ENCODE measurements at regions not wholly inside any gene's neighbourhood (a gene's known extent, or its start where the extent isn't known, plus 50 kb on each side); places are given as distances from the start of the nearest gene placed in this dataset.
A peak's percentile ranks its signal among the peaks of the same experiment; 100 is the strongest.

DNA sequence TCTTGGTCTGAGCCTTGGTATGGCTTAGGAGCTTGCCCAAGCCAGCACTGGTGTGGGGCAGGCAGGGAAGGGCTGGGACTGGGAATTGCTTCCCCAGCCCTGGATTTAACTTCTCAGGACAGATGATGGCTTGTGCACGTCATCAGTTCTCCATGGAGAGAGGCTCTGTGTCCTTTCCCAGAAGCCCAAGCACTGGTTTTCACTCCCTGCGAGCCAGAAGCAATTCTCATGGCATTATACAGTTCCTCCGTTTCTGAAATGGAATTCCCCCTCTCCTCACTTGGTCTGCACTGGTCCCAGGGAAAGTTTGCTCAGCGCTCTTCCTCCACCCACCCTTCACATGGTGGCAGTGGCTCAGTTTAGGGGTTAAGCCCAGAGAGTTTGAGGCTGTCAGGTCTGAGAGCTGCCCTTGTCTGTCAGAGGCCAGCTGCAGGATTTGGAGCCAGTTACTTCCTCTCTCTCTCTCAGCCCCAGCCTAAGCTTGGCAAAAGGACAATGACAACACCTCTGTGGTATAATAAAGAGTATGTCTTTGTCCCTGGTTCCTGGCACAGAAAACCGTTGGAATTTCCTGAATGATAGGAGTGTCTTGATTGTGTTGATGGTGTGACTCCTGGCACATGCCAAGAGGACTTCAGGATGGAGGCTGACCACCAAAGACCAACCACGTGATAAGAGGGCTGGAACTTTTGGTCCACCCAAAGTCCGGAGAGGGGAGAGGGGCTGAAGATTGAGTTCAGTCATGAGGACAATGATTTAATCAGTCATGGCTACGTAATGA, 219.6 kb upstream of the TNRC6C start:
- TF ChIP-seq POLR2A (IDR thresholded peaks at IDR 0.05): no peak
- TF ChIP-seq, protein P1, sequence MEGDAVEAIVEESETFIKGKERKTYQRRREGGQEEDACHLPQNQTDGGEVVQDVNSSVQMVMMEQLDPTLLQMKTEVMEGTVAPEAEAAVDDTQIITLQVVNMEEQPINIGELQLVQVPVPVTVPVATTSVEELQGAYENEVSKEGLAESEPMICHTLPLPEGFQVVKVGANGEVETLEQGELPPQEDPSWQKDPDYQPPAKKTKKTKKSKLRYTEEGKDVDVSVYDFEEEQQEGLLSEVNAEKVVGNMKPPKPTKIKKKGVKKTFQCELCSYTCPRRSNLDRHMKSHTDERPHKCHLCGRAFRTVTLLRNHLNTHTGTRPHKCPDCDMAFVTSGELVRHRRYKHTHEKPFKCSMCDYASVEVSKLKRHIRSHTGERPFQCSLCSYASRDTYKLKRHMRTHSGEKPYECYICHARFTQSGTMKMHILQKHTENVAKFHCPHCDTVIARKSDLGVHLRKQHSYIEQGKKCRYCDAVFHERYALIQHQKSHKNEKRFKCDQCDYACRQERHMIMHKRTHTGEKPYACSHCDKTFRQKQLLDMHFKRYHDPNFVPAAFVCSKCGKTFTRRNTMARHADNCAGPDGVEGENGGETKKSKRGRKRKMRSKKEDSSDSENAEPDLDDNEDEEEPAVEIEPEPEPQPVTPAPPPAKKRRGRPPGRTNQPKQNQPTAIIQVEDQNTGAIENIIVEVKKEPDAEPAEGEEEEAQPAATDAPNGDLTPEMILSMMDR (IDR thresholded peaks at IDR 0.05): no peak
- peaks cover 0 to 51% (median 42%) of the 10 kb centered on the region in 12 donors for H3K4me1 ChIP-seq

DNA sequence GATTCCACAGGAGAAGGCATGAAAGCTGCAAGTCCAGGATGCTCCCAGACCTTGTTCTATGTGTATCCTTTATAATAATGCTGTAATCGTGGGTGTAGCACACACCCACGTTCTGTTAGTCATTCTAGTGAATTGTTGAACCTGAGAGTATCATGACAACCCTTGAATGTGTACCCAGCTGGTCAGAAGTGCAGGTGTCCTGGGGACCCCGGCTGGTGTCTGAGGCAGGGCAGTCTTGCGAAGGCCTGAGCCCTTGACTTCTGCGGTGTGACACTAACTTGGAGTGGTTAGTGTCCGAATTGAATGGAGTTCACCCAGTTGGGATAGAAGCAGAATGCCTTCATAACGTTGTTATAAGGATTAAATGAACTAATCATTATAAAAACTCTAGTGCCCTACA, 218.0 kb upstream of the TNRC6C start:
- Histone ChIP-seq H3K36me3 (no peaks in the 10 kb centered on the region), H3K27me3 (no peaks in the 10 kb centered on the region), H3K27ac (no peak overlapping the region), H3K9me3 (no peaks in the 10 kb centered on the region), H3K4me1 (peaks cover 0 to 42% (median 27%) of the 10 kb centered on the region in 12 donors), H3K4me3 (no peak overlapping the region)
- 93 to 96% (median 94%) methylated on average over 7 of the region's 7 CpGs for WGBS, 4 donors
- intact Hi-C loops (cut with DNase I): no loop called here
- ATAC-seq (no peak), DNase-seq (no peak)
- no peak for TF ChIP-seq POLR2A (IDR thresholded peaks at IDR 0.05)
- TF ChIP-seq, protein P1 (IDR thresholded peaks at IDR 0.05): no peak

More for the DNA sequence above, 219.6 kb upstream of the TNRC6C start:
- peak overlapping the region; percentile 62 to 97 (median 80) for H3K27ac ChIP-seq
- H3K36me3 ChIP-seq: no peaks in the 10 kb centered on the region
- ATAC-seq (peak; percentile 47 to 64 (median 60)), DNase-seq (peak in 4 of 5 donors; percentile 71 to 74 (median 74))
- intact Hi-C loops (cut with DNase I): loop anchor here in 6 of 10 donors (5.0 to 10.0 kb wide), 4 partner anchors 76 to 197 kb away; no protein-coding TSS in a partner anchor
- no peak overlapping the region for H3K4me3 ChIP-seq
- 16 to 37% (median 25%) methylated on average over 8 of the region's 8 CpGs for WGBS, 4 donors
- H3K9me3 ChIP-seq: no peaks in the 10 kb centered on the region
- H3K27me3 ChIP-seq: no peaks in the 10 kb centered on the region

- H3K4me1 ChIP-seq: peaks cover 0 to 39% (median 24%) of the 10 kb centered on the region in 12 donors
- H3K36me3 ChIP-seq: no peaks in the 10 kb centered on the region
- no peaks in the 10 kb centered on the region for H3K9me3 ChIP-seq
- no peak overlapping the region for H3K4me3 ChIP-seq
- no peak for TF ChIP-seq POLR2A (IDR thresholded peaks at IDR 0.05)
- TF ChIP-seq, protein P1 (IDR thresholded peaks at IDR 0.05): peak in 6 of 12 donors; percentile 3 to 37 (median 18)
- intact Hi-C loops (cut with DNase I): no loop called here
- ATAC-seq: no peak
- H3K27me3 ChIP-seq: no peaks in the 10 kb centered on the region
- 53 to 63% (median 55%) methylated on average over 7 to 8 of the region's 8 CpGs for WGBS, 4 donors
- no peak overlapping the region for H3K27ac ChIP-seq
- no peak for DNase-seq
Observed at GRCh38 chr17:77741109-77741508, 217.4 kb upstream of the TNRC6C start.

DNA sequence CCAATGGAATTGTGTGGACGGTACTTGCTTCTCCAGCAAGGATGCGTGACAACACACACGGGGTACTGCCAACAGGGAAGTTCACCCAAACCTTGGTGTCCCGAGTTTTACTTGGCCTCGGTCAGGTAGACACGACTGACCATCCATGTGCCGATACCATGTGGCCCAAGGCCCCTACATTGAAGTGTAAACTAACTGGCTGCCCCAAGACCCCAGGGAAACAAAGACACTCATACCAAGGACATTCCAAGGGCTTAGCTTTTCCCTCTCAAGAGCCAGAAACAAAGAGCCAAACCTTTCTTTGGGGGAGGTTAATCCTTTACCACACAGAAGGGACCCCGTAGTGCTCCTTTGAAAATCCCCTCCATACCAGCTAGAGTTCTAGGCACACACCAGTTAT, 215.9 kb upstream of the TNRC6C start:
- H3K27ac ChIP-seq: no peak overlapping the region
- intact Hi-C loops (cut with DNase I): no loop called here
- no peak overlapping the region for H3K4me3 ChIP-seq
- DNase-seq: no peak
- H3K4me1 ChIP-seq: peaks cover 0 to 29% (median 17%) of the 10 kb centered on the region in 12 donors
- WGBS, 4 donors: 83 to 93% (median 86%) methylated on average over 8 of the region's 8 CpGs
- no peak for ATAC-seq
- no peaks in the 10 kb centered on the region for H3K36me3 ChIP-seq
- no peaks in the 10 kb centered on the region for H3K9me3 ChIP-seq
- TF ChIP-seq, protein P1 (IDR thresholded peaks at IDR 0.05): no peak
- no peak for TF ChIP-seq POLR2A (IDR thresholded peaks at IDR 0.05)
- H3K27me3 ChIP-seq: no peaks in the 10 kb centered on the region
